HG03139 (cell line): ENCODE measurements at regions not wholly inside any gene's neighbourhood (a gene's known extent, or its start where the extent isn't known, plus 50 kb on each side); places are given as distances from the start of the nearest gene placed in this dataset.
"Not testable (repeated sequence)": the region's sequence is repeated elsewhere in the genome, so short reads cannot be mapped to it uniquely, and the experiment has no call there.

Experiments used
- ATAC-seq: cut with Tn5 transposase; IDR thresholded peaks from one replicate; pipeline ENCODE4 v1.9.1; 2021; ENCODE audit not compliant: unreplicated experiment

GRCh38 chr6:82118150-82118562, 129.4 kb downstream of the IBTK start:
- no peak for ATAC-seq

GRCh38 chr6:82114748-82115147, 132.8 kb downstream of the IBTK start:
- ATAC-seq: no peak

- ATAC-seq: no peak
Observed at GRCh38 chr6:82113231-82113630, 134.3 kb downstream of the IBTK start.

GRCh38 chr6:82111818-82112217, 135.7 kb downstream of the IBTK start:
- no peak for ATAC-seq

GRCh38 chr6:82111114-82111513, 136.4 kb downstream of the IBTK start:
- ATAC-seq: no peak

- ATAC-seq: not testable (repeated sequence)
Observed at GRCh38 chr6:82103171-82103570, 144.4 kb downstream of the IBTK start.

- ATAC-seq: not testable (repeated sequence)
Observed at GRCh38 chr6:82101374-82102114, 146.0 kb downstream of the IBTK start.

- ATAC-seq: not testable (repeated sequence)
Observed at GRCh38 chr6:82100763-82101162, 146.8 kb downstream of the IBTK start.

- no peak for ATAC-seq
Observed at GRCh38 chr6:82097676-82098075, 149.9 kb downstream of the IBTK start.

GRCh38 chr6:82095091-82095490, 152.5 kb downstream of the IBTK start:
- ATAC-seq: no peak

- ATAC-seq: no peak
Observed at GRCh38 chr6:82094166-82094806, 153.3 kb downstream of the IBTK start.

GRCh38 chr6:82088978-82089771, 158.4 kb downstream of the IBTK start:
- no peak for ATAC-seq

GRCh38 chr6:82086944-82087343, 160.6 kb downstream of the IBTK start:
- no peak for ATAC-seq

- no peak for ATAC-seq
Observed at GRCh38 chr6:82085701-82086100, 161.8 kb downstream of the IBTK start.

GRCh38 chr6:82084324-82084920, 163.1 kb downstream of the IBTK start:
- no peak for ATAC-seq

GRCh38 chr6:82083646-82084045, 163.9 kb downstream of the IBTK start:
- no peak for ATAC-seq

- no peak for ATAC-seq
Observed at GRCh38 chr6:82080767-82081166, 166.8 kb downstream of the IBTK start.

GRCh38 chr6:82078286-82078908, 169.1 kb downstream of the IBTK start:
- no peak for ATAC-seq

- no peak for ATAC-seq
Observed at GRCh38 chr6:82076916-82077315, 170.6 kb downstream of the IBTK start.

GRCh38 chr6:82074556-82074955, 173.0 kb downstream of the IBTK start:
- ATAC-seq: no peak

GRCh38 chr6:82073484-82073883, 174.1 kb downstream of the IBTK start:
- no peak for ATAC-seq
